Inflammatory macrophage treated with lipopolysaccharide for 4 hours (primary cell): ENCODE measurements at regions not wholly inside any gene's neighbourhood (a gene's known extent, or its start where the extent isn't known, plus 50 kb on each side); places are given as distances from the start of the nearest gene placed in this dataset.

ENCODE experiments used
- DNase-seq: peaks from one replicate; pipeline ENCODE4 v3.0.0-alpha.2; 2020

DNA sequence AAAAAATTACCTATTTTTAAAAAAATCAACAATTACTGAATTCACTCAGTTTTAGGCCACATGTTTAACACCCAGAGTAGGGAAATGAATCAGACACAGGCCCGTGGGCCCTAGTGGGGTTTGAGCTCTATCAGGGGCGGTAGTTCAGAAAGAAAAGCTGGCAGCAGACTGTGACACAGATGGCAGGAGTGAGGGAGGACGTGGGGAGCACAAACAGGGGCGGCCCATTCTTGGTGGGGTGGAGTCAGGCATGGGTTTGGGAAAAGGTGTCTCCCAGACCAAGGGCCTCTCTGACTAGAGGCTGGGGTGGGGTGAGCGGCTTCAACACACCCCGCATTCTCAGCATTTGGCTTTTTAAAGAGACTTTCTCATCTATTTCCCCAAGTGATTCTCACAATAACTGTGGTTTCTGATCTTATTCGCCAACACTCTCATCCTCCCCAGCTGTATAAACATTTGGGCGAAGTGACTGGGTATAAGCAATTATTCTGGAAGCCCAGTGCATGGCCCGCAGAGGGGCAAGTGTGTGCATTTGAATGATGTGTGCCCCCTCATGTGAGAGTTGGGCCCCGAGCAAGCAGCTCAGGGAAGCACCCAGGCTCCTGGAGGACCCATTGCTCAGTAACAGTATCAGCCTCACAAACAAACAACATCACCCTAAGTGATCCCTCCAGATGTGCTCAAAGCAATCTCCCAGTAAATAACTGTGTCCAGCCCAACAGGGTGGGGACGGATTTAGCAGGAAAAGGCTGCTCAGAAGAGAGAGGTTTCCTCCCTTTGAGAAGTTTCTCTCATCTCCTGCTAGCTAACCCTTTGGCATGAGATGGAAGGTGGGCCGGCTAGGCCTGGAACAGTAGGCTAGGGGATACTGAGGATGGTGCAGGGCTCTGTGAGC, 437.6 kb upstream of the ZMIZ1 start:
- no peak for DNase-seq

DNA sequence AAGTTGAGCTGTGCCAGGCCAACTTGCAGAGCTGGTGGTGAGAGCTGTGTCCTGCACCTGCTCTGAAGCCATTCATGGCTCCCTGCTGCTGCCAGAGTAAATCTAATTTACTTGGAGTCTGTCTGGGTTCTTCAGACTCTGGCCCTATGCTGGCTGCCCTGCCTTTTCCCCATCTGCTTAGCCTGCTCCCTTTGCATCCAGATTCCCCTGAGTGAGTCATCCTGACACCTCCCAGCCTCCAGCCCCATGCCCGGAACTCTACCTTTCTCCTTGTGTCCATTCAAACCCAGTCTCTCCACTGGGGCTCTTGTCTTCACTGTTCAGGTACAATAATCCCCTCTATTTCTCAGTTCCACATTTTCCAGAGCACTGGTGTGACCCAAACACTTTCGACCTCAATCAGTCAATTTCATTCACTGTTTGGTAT, 434.4 kb upstream of the ZMIZ1 start:
- no peak for DNase-seq

DNA sequence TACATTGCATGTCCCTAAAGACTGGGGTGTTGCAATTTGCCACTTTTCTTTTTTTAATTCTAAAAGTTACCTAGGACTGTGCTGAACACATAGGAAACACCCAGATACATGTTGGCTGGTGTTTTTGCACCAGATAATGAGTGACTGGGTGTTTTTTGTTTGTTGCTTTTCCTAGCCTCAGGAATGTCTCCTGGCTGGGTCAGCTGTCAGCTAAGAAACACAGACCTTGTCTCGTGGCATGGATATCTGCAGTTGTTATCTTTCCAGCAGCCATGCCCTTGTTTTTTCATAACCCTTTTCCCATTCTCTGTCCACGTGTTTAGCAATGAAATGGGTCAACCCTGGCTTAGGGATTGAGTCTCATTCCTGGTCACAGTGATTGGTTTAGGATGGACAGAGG, 433.9 kb upstream of the ZMIZ1 start:
- no peak for DNase-seq

DNA sequence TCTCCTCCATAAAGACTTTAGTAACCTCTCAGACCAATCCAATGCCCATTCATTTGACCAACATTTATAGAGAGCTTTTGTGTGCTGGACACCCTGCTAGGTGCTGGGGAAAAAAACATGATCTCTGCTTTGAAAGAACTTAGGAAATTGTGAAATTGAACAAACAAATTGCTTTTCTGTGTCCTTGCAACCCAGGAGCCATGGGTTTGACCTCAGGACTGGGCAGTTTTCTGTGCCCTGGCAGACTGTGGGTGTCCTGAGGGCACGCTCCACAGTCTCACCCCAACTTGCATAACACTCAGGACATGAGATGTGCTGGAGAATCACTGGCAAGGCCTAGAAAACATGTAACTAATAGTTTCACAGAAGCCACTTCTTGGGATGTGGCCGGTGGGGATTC, 429.1 kb upstream of the ZMIZ1 start:
- DNase-seq: no peak

DNA sequence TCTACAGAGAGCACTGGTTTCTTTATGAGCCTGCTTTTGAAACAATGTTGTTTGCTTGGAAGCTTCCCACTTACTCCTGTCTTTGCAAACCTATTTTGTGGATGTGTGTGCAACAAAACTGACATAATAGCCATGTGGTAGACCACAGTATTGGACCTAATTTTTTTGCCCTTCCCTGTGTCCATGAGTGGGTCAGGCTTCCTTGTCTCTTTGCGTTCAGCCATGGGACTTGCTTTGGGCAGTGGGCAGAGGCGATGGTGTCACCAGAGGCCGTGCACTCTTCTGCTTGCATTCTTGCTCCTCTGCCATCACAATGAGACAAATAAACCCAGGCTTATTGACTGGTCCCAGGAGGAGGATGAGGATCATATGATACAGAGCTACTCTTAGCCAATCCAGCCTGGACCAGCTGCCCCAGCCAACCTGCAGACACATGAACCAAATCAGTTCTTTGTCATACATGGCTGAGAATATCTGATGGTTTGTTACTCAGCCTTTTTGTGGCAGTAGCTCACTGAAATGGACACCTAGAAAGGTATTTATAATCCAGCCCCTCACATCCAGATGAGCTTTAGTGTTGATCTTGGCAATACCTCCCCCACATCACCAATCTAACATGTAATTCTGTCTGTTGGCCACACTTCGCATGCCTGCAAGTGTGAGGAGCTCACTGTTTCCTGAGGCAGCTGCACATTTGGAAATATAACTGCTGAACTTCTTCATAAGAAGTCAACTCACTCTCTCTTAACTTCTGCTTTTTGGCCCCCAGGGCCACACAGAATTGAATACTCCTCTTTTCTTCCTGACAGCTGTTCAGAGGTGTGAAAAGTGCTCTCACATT, 427.8 kb upstream of the ZMIZ1 start:
- peak; percentile 60 for DNase-seq

DNA sequence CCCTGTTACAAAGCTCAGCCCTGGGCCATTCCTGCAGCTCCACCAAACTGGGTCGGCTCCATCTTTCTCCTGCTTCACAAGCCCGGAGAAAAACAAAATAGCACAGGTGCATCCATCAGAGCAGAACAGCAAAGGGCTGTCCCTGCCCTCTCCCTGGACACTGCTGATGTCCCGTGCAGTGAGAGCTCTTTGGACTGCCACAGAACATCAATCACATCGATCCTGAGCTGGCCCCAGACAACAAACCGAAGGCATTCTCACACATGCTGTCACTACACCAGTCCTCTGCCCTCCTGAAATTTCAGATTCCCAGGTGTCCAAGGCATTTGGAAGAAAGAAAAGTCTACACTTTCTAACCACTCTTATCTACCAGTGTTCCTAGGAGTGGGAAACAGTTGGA, 427.1 kb upstream of the ZMIZ1 start:
- no peak for DNase-seq

DNA sequence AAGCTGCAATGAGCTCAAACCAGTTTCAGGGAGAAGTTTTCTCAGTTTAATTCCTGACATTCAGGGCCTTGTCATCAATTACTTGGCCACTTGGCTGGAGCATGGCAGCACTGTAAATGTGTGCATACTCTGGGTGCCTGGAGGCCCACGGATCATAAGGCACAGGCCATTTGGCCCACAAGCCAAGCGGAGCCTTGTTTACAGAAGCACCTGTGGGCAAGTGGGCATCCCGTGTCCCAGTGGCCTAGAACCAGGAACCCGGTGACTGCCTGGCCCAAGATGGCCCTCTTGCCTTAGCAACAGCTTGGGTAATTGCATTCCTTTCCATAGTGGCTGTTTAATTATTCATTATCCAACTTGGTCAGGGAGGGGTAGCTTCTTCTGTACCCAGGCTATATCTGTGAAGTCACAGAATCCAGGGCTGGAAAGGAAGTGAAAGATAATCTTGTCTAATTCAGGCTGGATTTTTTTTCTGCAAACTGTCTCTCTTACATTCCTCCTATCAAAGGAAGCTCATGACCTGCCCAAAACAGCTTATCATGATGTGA, 426.4 kb upstream of the ZMIZ1 start:
- no peak for DNase-seq

DNA sequence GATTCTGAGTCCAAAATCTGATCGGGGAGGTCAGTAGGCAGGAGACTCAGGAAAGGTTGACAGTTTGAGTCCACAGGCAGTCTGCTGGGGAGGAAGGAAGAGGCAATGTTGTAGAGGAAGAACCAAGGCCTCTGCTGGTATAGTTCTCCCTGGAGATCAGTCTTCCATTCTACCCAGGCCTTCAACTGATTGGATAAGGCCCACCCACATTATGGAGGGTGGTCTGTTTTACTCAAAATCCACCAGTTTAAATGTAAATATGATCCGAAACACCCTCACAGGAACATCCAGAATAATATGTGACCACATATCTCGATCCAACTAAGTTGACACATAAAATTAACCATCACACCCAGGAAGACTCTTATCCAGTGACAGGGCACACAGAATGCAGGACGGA, 425.3 kb upstream of the ZMIZ1 start:
- DNase-seq: no peak

DNA sequence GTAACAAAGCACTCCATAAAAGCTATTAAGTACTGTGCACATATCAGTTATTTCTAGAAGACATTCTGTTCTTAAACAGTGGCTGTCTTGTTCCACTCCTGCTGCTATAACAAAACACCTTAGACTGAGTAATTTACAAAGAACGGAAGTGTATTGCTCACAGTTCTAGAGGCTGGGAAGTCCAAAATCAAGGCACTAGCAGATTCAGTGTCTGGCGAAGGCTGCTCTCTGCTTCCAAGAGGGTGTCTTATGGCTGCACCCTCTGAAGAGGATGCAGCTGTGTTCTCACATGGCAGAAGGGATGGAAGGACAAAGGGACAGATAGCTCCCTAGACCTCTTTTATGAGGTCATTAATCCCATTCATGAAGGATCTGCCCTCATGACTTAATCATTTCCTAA, 424.2 kb upstream of the ZMIZ1 start:
- DNase-seq: no peak

DNA sequence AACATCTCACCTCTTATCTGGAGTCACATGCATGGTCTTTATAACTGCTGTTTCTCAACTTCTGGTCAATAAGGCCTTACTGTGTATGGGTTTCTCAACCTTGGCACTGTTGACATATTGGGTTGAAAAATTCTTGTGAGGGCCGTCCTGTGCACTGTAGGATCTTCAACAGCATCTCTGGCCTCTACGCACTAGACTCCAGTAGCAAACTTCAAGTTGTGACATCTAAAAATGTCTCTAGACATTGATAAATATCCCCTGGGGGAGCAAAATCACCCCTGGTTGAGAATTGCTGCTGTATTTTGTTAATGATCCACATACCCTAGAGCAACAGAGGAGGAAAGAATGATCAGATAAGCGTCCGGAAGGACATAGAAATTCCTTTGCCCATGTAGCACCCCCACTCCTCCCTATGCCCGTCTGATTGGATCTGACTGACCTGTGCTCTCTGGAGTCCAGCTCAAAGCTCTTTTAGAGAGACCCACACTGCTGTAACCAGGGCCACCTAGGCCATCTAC, 423.5 kb upstream of the ZMIZ1 start:
- no peak for DNase-seq

DNA sequence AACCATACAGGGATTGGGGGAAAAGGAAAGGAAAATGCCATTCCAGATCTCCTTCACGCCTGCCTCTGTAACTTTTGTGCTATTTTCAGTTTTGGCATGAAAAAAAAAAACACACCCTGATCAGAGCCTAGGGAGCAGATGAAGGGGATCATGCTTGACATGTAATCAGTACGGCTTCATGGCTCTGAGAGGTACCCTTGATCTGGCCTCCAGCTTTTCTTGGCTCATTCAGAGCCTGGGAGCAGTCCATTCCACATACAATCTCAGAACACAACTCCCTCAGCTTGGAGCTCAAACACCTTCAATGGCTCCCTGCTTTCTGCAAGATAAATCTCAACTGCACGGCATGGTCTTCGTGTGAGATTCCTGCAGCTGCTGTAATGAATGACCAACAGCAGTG, 422.8 kb upstream of the ZMIZ1 start:
- DNase-seq: no peak

DNA sequence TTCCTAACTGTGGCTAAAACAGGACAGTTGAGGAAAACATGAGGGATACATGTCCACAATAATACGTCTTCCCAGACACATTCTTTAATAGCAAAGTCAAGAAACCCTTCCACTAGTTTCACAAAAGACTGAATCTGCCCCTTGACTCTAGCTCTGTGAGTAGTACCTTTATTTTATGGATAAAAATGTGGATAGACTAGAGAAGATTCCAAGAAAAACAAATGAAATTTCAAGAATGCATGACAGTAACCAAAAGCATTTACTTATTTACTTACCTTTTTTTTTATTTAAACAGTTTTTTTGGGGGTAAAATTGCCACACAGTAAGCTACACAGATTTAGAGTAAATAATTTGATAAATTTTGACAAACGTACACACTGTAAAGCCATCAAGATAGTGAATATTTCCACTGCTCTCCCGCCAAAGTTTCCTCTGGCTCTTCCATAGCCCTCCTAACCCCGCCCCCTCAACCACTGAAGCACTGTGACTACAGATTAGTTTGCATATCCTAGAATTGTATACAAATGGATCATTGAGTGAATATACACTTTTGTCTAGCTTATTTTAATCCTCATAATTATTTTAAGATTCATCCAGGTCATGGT, 420.4 kb upstream of the ZMIZ1 start:
- no peak for DNase-seq

DNA sequence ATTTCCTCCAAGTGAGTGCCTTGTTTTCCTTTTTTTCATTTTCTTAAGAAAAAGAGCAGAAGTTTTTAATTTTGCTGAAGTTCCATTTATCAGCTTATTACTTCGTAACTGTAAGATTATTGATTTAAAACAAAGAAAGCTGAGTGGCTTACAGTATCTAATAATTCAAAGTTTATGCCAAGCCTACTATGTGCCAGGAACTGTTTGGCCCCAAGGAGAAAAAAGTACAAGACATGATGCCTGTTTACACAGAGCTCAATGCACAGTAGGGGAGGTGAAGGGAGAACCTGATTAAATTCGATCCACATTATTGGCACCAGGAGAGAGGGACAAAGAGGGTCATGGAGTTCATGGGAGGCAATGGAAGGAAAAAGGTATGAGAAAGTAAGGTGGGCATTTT, 419.3 kb upstream of the ZMIZ1 start:
- no peak for DNase-seq

DNA sequence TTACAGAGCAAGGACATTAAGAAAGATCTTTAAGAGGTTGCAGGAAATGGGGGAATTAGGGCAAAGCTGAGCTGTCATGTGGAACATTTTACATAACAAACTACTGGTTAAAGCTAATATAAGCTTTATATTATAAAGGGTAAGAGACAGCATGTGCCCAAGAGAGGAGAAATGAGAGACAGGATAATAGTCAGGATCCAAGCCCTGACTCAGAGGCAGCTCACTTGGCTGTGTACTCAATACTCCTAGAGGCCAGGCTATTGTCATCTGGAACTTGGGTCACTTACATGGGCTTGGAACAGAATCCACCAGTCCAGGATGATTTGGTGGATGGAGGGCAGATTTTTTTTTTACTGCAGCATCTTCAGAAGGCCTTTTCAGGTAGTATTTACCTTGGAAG, 418.6 kb upstream of the ZMIZ1 start:
- DNase-seq: no peak

DNA sequence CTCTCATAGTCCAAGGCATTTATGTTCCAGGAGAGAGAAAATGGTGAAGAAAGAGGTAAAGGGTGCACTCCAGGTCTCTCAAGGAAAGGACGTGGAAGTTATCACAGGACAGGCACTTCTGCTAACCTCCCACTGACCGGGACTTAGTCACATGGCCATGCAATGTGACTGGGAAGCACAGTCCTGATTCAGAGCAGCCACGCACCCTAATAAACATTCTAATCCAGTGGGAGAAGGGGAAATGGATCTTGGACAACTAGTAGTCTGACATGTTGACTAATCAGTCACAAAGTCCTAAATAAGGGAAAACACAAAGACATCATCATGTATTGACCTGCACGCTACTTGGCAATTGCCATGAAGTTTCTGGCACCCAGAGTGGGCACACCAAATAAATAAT, 417.5 kb upstream of the ZMIZ1 start:
- DNase-seq: peak; percentile 55

DNA sequence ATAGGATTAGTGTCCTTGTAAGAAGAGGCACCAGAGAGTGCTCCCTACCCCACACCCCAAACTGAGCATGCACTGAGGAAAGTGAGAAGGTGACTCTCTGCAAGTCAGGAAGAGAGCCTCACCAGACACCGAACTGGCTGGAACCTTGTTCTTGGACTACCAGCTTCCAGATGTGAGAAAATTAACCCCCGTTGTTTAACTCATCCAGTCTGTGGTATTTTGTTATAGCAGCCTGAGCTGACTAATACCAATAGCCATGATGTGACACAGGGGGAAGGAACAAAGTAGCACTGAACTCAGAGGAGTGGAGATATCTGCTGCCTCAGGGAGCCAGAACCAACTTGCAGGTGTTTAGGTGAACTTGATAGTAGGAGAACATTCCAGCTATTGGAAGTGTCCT, 415.2 kb upstream of the ZMIZ1 start:
- DNase-seq: no peak

DNA sequence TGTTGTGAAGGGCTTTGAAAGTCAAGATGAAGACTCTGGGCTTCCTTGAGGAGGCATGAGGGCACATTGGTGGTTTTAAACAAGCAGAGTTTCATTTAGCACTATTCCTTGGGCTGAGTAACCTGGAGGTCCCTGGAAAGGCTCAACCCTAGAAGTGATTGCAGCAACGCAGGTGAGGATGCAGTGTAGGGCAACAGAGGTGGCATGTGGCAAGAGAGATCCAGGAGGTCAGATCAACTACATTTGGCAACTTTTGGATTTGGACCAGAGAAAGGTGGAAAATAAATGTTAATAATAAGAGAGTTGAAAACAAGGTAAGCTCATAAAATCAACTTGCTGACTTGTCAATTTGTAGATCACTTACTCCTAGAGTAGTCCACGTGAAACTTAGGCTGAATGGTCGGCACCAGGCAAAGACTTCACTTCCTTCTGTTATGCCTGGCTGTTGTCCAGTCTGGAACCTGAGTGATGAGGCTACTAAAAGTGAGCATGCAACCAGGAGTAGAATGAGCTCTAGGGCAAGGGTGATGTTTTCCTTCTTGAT, 414.6 kb upstream of the ZMIZ1 start:
- DNase-seq: no peak

DNA sequence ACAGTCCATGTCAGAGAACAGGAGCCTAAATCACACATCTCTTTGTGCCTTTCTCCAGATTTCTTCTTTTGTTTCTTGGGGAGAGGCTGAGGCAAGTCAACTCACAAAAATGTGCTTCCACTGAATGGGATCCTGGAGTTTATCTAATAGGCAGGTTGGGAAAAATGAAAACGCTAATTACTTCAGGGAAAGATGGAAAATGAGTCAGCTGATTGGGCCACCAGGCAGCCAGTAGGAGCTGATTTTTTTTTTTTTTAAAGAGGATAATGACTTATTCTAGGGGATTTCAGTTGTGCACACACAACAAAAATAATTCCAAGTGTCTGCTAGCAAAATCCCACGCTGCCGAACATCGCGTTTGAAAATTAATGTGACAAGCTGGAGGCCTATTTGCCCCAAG, 412.8 kb upstream of the ZMIZ1 start:
- no peak for DNase-seq

DNA sequence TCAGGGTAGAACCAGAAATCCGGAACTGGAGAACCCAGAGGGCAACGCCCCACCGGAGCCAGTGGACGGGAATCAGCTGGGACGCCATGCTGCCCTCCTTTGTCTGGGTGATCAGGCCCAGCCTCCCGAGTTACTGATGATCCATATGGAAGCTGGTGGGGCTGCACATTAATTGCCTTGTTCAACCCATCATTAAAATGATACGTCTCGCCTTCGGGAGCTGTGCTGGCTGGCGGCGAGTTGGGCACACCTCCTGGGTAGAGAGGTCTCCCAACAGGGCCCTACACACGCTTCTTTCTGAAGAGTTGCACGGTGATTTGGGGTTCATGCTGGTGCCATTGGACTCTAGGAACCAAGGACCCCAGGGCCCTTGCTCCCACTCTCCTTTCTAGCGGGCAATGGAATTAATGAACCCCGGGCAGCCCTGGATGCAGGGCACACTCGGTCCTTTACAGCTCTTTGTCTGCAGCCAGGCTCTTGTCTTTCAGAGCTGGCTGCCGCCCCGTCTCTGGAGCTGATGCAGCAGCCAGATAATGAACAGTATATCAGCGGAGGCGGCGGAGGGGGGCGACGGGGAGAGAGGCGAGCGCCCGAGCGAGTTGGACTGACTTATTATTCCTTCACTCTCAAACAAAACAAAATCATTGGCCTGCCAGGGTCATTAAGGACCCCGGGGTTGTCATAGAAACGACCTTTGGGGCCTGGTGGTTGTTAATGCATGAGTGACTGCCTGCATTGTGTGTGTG, 412.2 kb upstream of the ZMIZ1 start:
- no peak for DNase-seq

DNA sequence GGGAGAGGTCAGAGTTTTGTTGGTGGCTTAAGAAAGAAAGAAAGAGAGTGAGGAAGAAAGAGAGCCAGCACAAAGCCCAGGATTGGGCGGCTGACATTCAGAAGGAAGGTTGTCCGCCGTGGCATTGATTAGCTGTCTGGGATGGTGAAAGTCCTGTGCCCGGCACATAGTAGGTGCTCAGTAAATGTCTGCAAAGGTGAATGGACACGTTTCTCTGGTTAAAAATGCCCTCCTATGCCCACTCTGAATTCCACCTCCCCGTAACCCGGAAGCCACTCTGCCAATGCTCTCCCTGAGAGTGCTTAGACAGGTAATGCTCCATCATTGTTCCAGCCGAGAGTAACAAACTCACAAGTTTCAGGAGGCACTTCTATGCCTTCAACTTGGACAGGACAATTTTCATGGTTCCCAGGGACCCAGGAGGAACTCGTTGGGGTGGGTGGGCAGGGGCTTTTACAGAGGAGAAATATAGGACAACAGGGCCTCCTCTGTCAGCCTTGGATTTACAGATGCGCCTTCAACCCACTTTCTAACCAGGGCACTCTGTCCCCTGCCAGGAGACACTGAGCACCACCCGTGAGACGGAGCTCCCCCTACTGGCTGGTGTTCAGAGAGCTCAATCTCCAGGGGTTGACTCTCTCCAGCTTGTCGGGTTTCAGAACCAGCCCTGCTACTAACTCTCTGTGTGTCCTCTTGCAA, 411.5 kb upstream of the ZMIZ1 start:
- peak; percentile 68 for DNase-seq

DNA sequence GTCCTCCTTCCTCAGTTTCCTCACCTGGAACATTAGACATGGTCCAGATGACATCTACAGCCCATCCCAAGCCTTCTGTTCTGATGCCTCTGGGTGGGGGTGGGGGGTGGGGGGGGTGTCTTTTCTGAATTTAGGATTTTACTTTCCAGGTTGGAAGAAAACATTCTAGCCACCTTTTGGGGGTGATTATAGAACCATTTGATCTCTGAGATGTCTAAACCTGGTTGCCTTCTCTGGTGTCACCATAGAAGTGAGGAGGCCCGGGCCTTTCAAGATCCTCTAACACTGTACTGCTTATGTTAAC, 411.0 kb upstream of the ZMIZ1 start:
- no peak for DNase-seq
